Left hindlimb (tissue), 1 donor: ENCODE measurements at regions not wholly inside any gene's neighbourhood (a gene's known extent, or its start where the extent isn't known, plus 50 kb on each side); places are given as distances from the start of the nearest gene placed in this dataset.

Source experiments
- DNase-seq: peaks from one replicate; pipeline ENCODE4 v3.0.0-alpha.2; 2018

GRCh38 chr4:138851391-138852335 lies 163.9 kb upstream of the NOCT start:
- no peak for DNase-seq

- DNase-seq, result no peak
Observed at GRCh38 chr4:138845664-138846063, 169.9 kb upstream of the NOCT start.

GRCh38 chr4:138845054-138845453 lies 170.5 kb upstream of the NOCT start:
- no peak for DNase-seq

GRCh38 chr4:138843616-138844015 lies 172.0 kb upstream of the NOCT start:
- DNase-seq, result no peak

- DNase-seq, result no peak
Observed at GRCh38 chr4:138841343-138841742, 174.2 kb upstream of the NOCT start.

- no peak for DNase-seq
Observed at GRCh38 chr4:138838251-138838650, 177.3 kb upstream of the NOCT start.

GRCh38 chr4:138835832-138836533 lies 179.6 kb upstream of the NOCT start:
- peak; percentile 30 for DNase-seq

- DNase-seq, result no peak
Observed at GRCh38 chr4:138833974-138834373, 181.6 kb upstream of the NOCT start.

GRCh38 chr4:138832563-138832962 lies 183.0 kb upstream of the NOCT start:
- DNase-seq, result no peak

- DNase-seq, result no peak
Observed at GRCh38 chr4:138831948-138832347, 183.6 kb upstream of the NOCT start.

- DNase-seq, result no peak
Observed at GRCh38 chr4:138828926-138829325, 186.7 kb upstream of the NOCT start.

- no peak for DNase-seq
Observed at GRCh38 chr4:138826754-138827153, 188.8 kb upstream of the NOCT start.

- DNase-seq, result no peak
Observed at GRCh38 chr4:138826322-138826721, 189.3 kb upstream of the NOCT start.

GRCh38 chr4:138821331-138821730 lies 194.2 kb upstream of the NOCT start:
- no peak for DNase-seq

GRCh38 chr4:138816875-138817274 lies 198.7 kb upstream of the NOCT start:
- DNase-seq, result no peak

- no peak for DNase-seq
Observed at GRCh38 chr4:138815811-138816210, 199.8 kb upstream of the NOCT start.

- no peak for DNase-seq
Observed at GRCh38 chr4:138805736-138806135, 209.8 kb upstream of the NOCT start.

- no peak for DNase-seq
Observed at GRCh38 chr4:138804711-138805110, 210.9 kb upstream of the NOCT start.

- DNase-seq, result no peak
Observed at GRCh38 chr4:138803051-138803450, 212.5 kb upstream of the NOCT start.

GRCh38 chr4:138802499-138802898 lies 213.1 kb upstream of the NOCT start:
- DNase-seq, result no peak

GRCh38 chr4:138800421-138800820 lies 215.2 kb upstream of the NOCT start:
- DNase-seq, result no peak

GRCh38 chr4:138798404-138798803 lies 217.2 kb upstream of the NOCT start:
- DNase-seq, result no peak

GRCh38 chr4:138797646-138798045 lies 217.9 kb upstream of the NOCT start:
- no peak for DNase-seq

- no peak for DNase-seq
Observed at GRCh38 chr4:138796761-138797160, 218.8 kb upstream of the NOCT start.
